WERI-Rb-1 (cell line): ENCODE measurements at regions not wholly inside any gene's neighbourhood (a gene's known extent, or its start where the extent isn't known, plus 50 kb on each side); places are given as distances from the start of the nearest gene placed in this dataset.
"Not testable (repeated sequence)": the region's sequence is repeated elsewhere in the genome, so short reads cannot be mapped to it uniquely, and the experiment has no call there.

Source experiments
- DNase-seq: peaks from one replicate; pipeline ENCODE4 v3.0.0-alpha.2; 2020
- H3K27ac ChIP-seq: fragments of 250-450 bp; sonication (Bioruptor Pico); 2 replicates; pipeline ENCODE4 v1.5.1; 2020; ENCODE audit warnings: mild to moderate bottlenecking, moderate library complexity
- H3K27me3 ChIP-seq: fragments of 250-450 bp; sonication (Bioruptor Pico); 2 replicates; pipeline ENCODE4 v1.5.1; 2021; ENCODE audit warnings: mild to moderate bottlenecking, low read depth, moderate library complexity; ENCODE audit not compliant: insufficient read depth, severe bottlenecking
- H3K36me3 ChIP-seq: fragments of 250-450 bp; sonication (Bioruptor Pico); 2 replicates; pipeline ENCODE4 v1.5.1; 2020; ENCODE audit warnings: mild to moderate bottlenecking, moderate library complexity
- H3K4me3 ChIP-seq: 2 replicates; pipeline ENCODE4 v1.5.1; 2011; ENCODE audit warnings: low read depth, mild to moderate bottlenecking, control low read depth, low read length
- H3K9me3 ChIP-seq: fragments of 250-450 bp; sonication (Bioruptor Pico); 2 replicates; pipeline ENCODE4 v1.5.1; 2021; ENCODE audit warnings: mild to moderate bottlenecking, moderate library complexity; ENCODE audit not compliant: severe bottlenecking
- TF ChIP-seq, protein P1 (sequence below): IDR thresholded peaks from 2 replicates; pipeline ENCODE4 v1.5.1; 2011; ENCODE audit warnings: low read depth, mild to moderate bottlenecking, control low read depth, inconsistent platforms, low read length

DNA sequence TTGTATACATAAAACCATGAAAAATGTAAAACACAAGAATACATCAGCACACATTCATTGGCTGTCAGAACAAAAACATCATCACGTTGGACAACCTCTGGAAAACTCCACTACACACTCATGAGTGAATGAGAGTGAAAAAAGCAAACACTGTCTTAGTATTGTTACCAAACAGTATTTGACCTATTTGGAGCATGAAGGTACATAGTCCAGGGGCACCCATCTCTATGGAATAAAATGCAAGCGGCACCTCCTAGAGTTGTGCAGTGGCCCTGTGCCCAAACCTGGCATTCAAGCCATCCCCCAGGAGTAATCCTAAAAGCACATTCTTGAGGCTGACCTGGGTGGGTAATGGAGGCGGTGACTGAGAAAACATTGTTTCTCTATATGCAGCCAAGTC lies 67.0 kb upstream of the SOD1 start:
- Histone ChIP-seq H3K9me3 (peaks cover 4% of the 10 kb centered on the region), H3K27me3 (no peaks in the 10 kb centered on the region), H3K27ac (no peak overlapping the region), H3K36me3 (no peaks in the 10 kb centered on the region), H3K4me3 (no peak overlapping the region)
- no peak for DNase-seq
- TF ChIP-seq, protein P1, sequence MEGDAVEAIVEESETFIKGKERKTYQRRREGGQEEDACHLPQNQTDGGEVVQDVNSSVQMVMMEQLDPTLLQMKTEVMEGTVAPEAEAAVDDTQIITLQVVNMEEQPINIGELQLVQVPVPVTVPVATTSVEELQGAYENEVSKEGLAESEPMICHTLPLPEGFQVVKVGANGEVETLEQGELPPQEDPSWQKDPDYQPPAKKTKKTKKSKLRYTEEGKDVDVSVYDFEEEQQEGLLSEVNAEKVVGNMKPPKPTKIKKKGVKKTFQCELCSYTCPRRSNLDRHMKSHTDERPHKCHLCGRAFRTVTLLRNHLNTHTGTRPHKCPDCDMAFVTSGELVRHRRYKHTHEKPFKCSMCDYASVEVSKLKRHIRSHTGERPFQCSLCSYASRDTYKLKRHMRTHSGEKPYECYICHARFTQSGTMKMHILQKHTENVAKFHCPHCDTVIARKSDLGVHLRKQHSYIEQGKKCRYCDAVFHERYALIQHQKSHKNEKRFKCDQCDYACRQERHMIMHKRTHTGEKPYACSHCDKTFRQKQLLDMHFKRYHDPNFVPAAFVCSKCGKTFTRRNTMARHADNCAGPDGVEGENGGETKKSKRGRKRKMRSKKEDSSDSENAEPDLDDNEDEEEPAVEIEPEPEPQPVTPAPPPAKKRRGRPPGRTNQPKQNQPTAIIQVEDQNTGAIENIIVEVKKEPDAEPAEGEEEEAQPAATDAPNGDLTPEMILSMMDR, result no peak

DNA sequence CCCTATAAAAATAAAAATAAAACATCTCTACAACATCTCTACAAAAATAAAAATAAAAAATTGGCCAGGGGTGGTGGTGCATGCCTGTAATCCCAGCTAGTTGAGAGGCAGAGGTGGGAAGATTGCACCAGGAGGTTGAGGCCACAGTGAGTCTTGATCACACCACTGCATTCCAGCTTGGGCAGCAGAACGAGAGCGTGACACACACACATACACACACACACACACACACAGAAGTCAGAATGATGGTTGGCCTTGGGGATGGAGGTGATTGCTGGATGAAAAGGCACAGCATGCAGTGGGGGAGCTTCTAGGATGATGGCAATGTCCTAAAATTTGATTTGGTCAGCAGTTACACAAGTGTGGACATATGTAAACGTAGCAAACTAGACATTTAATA lies 69.7 kb upstream of the SOD1 start:
- no peak overlapping the region for H3K27ac ChIP-seq
- TF ChIP-seq, protein P1, result no peak
- DNase-seq, result no peak

GRCh38 chr21:31586118-31586517 lies 73.4 kb upstream of the SOD1 start:
- H3K27me3 ChIP-seq, result no peaks in the 10 kb centered on the region
- no peak overlapping the region for H3K4me3 ChIP-seq
- no peaks in the 10 kb centered on the region for H3K9me3 ChIP-seq
- H3K27ac ChIP-seq, result no peak overlapping the region
- H3K36me3 ChIP-seq, result no peaks in the 10 kb centered on the region
- TF ChIP-seq, protein P1, result no peak
- DNase-seq, result no peak

More for the DNA sequence above, 69.7 kb upstream of the SOD1 start:
- H3K36me3 ChIP-seq, result no peaks in the 10 kb centered on the region
- H3K9me3 ChIP-seq, result no peaks in the 10 kb centered on the region
- H3K4me3 ChIP-seq, result no peak overlapping the region
- no peaks in the 10 kb centered on the region for H3K27me3 ChIP-seq

- H3K36me3 ChIP-seq, DNase-seq, H3K27me3 ChIP-seq, H3K9me3 ChIP-seq, H3K4me3 ChIP-seq, H3K27ac ChIP-seq: not testable (repeated sequence)
Observed at GRCh38 chr21:31583937-31584336, 75.6 kb upstream of the SOD1 start.

GRCh38 chr21:31583498-31583897 lies 76.0 kb upstream of the SOD1 start:
- no peaks in the 10 kb centered on the region for H3K36me3 ChIP-seq
- H3K4me3 ChIP-seq, result no peak overlapping the region
- H3K27me3 ChIP-seq, result no peaks in the 10 kb centered on the region
- TF ChIP-seq, protein P1, result no peak
- H3K9me3 ChIP-seq, result no peaks in the 10 kb centered on the region
- 0 out of 2 replicates have a peak overlapping the region, but pooled peaks have one; percentile 29 for H3K27ac ChIP-seq
- DNase-seq, result no peak

- no peaks in the 10 kb centered on the region for H3K27me3 ChIP-seq
Observed at GRCh38 chr21:31580866-31581276, 78.6 kb upstream of the SOD1 start.

More at GRCh38 chr21:31580866-31581276, 78.6 kb upstream of the SOD1 start:
- Histone ChIP-seq H3K36me3 (no peaks in the 10 kb centered on the region), H3K9me3 (no peaks in the 10 kb centered on the region), H3K4me3 (no peak overlapping the region), H3K27ac (no peak overlapping the region)
- TF ChIP-seq, protein P1, result peak; percentile 88
- DNase-seq, result peak; percentile 87
